ENCODE measurements at regions not wholly inside any gene's neighbourhood (a gene's known extent, or its start where the extent isn't known, plus 50 kb on each side); places are given as distances from the start of the nearest gene placed in this dataset.

- TF ChIP-seq CTCF (IDR thresholded peaks at IDR 0.05; ENCODE audit: poor library complexity, severe bottlenecking): no peak
- no peak for TF ChIP-seq TAF1 (IDR thresholded peaks at IDR 0.05; ENCODE audit: low read depth)
- peak; percentile 19 for TF ChIP-seq EP300 (conservative IDR thresholded peaks at IDR 0.05; ENCODE audit: poor library complexity, severe bottlenecking)
- peak; percentile 21 for TF ChIP-seq POLR2AphosphoS5 (IDR thresholded peaks at IDR 0.05)
Observed at GRCh38 chr11:92828556-92828955, 140.9 kb upstream of the MTNR1B start.

All from neural cell (in vitro differentiated cells).